Hippocampal formation (tissue), 2 donors: ENCODE measurements at regions not wholly inside any gene's neighbourhood (a gene's known extent, or its start where the extent isn't known, plus 50 kb on each side); places are given as distances from the start of the nearest gene placed in this dataset.

Experiments used
- DNase-seq, 2 donors: peaks; one replicate each; lab custom pipeline; 2025; lab: John Stamatoyannopoulos, UW

- DNase-seq, result no peak
Measured at GRCh38 chr9:87118594-87118993, 171.3 kb upstream of the GAS1 start.

- no peak for DNase-seq
Measured at GRCh38 chr9:87119328-87119881, 172.1 kb upstream of the GAS1 start.

- no peak for DNase-seq
Measured at GRCh38 chr9:87120610-87121009, 173.3 kb upstream of the GAS1 start.

GRCh38 chr9:87122947-87123685 is 175.8 kb upstream of the GAS1 start:
- DNase-seq, result no peak

GRCh38 chr9:87123830-87124229 is 176.5 kb upstream of the GAS1 start:
- no peak for DNase-seq

- no peak for DNase-seq
Measured at GRCh38 chr9:87125819-87126218, 178.5 kb upstream of the GAS1 start.

- DNase-seq, result no peak
Measured at GRCh38 chr9:87127543-87127942, 180.2 kb upstream of the GAS1 start.

GRCh38 chr9:87127978-87128614 is 180.8 kb upstream of the GAS1 start:
- no peak for DNase-seq

GRCh38 chr9:87128844-87129493 is 181.7 kb upstream of the GAS1 start:
- no peak for DNase-seq

GRCh38 chr9:87135074-87135473 is 187.8 kb upstream of the GAS1 start:
- DNase-seq, result no peak

GRCh38 chr9:87137718-87138117 is 190.4 kb upstream of the GAS1 start:
- no peak for DNase-seq

GRCh38 chr9:87138128-87139040 is 191.1 kb upstream of the GAS1 start:
- no peak for DNase-seq

- DNase-seq, result no peak
Measured at GRCh38 chr9:87139099-87139730, 191.9 kb upstream of the GAS1 start.

GRCh38 chr9:87140142-87140541 is 192.8 kb upstream of the GAS1 start:
- DNase-seq, result no peak

GRCh38 chr9:87140605-87141109 is 193.4 kb upstream of the GAS1 start:
- no peak for DNase-seq

GRCh38 chr9:87141124-87141523 is 193.8 kb upstream of the GAS1 start:
- DNase-seq, result no peak

- no peak for DNase-seq
Measured at GRCh38 chr9:87146933-87147332, 199.6 kb upstream of the GAS1 start.

GRCh38 chr9:87147839-87148238 is 200.5 kb upstream of the GAS1 start:
- DNase-seq, result peak in 1 of 2 donors; percentile 29

- peak; percentile 75 to 90 for DNase-seq
Measured at GRCh38 chr9:87148331-87149104, 201.2 kb upstream of the GAS1 start.

GRCh38 chr9:87149799-87150198 is 202.5 kb upstream of the GAS1 start:
- no peak for DNase-seq
